Upper lobe of left lung (tissue), 4 donors: ENCODE measurements at regions not wholly inside any gene's neighbourhood (a gene's known extent, or its start where the extent isn't known, plus 50 kb on each side); places are given as distances from the start of the nearest gene placed in this dataset.

ENCODE experiments used
- CTCF ChIP-seq, 6 experiments: fragments of 450-650 bp in 4 of 6; fragments of 200-600 bp in 2 of 6; sonication (generic) in 2 of 6; IDR thresholded peaks; one replicate each; pipeline ENCODE4 v1.5.1; 2016 to 2019; ENCODE audit warnings: antibody characterized with exemption in 6 of 6
- POLR2AphosphoS5 ChIP-seq, 2 donors: sonication (generic); formaldehyde crosslinking; IDR thresholded peaks; one replicate each; pipeline ENCODE4 v1.5.1; 2017; ENCODE audit warnings: antibody characterized with exemption in 2 of 2

- TF ChIP-seq CTCF (IDR thresholded peaks at IDR 0.05), result no peak
- no peak for TF ChIP-seq POLR2AphosphoS5 (IDR thresholded peaks at IDR 0.05)
Measured at GRCh38 chr4:10345381-10345784, 111.8 kb downstream of the ZNF518B start.
